ENCODE measurements at regions not wholly inside any gene's neighbourhood (a gene's known extent, or its start where the extent isn't known, plus 50 kb on each side); places are given as distances from the start of the nearest gene placed in this dataset.

- TF ChIP-seq CTCF (IDR thresholded peaks at IDR 0.05) (no peak), POLR2A (IDR thresholded peaks at IDR 0.05) (no peak)
Measured at GRCh38 chr16:25434064-25434463, 176.4 kb upstream of the ZKSCAN2 start.
